Prostate gland (tissue), 2 donors: ENCODE measurements at regions not wholly inside any gene's neighbourhood (a gene's known extent, or its start where the extent isn't known, plus 50 kb on each side); places are given as distances from the start of the nearest gene placed in this dataset.

Experiments
- POLR2A ChIP-seq: fragments of 450-650 bp; IDR thresholded peaks from one replicate; pipeline ENCODE4 v1.6.1; 2016; ENCODE audit warnings: antibody characterized with exemption, mild to moderate bottlenecking
- POLR2AphosphoS5 ChIP-seq: sonication (generic); formaldehyde crosslinking; IDR thresholded peaks from one replicate; pipeline ENCODE4 v1.6.1; 2017; ENCODE audit warnings: antibody characterized with exemption
- TF ChIP-seq, protein P1 (sequence below), 4 experiments: fragments of 200-600 bp in 2 of 4; fragments of 450-650 bp in 2 of 4; sonication (generic) in 2 of 4; IDR thresholded peaks; 1 replicate in 3 of 4; 2 replicates in 1 of 4; pipeline ENCODE4 v1.5.1; 2016 to 2019; ENCODE audit warnings: antibody characterized with exemption in 4 of 4, mild to moderate bottlenecking in 2 of 4, moderate library complexity in 2 of 4

DNA sequence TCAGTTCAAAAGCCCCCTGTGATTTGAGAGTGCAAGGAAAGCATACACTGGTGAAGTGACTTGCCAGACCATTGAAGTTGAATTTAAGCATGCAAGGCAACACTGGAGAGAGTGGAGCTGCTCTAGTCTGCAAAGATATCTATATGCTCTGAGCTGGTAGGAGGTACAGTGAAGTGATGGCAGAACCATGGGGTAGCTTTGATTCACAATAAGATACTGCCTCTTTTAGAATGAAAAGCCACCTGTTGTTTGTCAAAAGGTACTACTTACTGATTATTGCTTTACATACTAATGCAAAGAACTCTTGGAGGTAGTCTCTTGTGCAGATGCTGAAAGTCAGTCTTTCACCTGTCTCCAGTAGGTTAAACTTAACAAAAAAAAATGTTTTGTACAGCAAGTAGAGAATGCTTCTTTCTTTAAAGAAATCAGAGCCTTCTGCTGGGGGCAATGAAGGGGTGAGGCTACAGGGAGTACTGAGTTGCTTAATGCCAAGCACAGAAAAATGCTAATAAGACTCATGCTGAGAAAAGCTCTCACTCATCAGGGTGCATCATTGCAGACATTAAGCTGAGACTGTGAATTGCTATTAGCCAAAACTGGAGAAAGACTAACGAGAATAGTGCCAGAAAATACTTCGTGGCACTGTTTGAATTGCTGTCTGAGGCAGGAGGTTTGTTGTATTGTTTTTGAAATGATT lies 1150.5 kb upstream of the TMPRSS15 start:
- TF ChIP-seq, protein P1, sequence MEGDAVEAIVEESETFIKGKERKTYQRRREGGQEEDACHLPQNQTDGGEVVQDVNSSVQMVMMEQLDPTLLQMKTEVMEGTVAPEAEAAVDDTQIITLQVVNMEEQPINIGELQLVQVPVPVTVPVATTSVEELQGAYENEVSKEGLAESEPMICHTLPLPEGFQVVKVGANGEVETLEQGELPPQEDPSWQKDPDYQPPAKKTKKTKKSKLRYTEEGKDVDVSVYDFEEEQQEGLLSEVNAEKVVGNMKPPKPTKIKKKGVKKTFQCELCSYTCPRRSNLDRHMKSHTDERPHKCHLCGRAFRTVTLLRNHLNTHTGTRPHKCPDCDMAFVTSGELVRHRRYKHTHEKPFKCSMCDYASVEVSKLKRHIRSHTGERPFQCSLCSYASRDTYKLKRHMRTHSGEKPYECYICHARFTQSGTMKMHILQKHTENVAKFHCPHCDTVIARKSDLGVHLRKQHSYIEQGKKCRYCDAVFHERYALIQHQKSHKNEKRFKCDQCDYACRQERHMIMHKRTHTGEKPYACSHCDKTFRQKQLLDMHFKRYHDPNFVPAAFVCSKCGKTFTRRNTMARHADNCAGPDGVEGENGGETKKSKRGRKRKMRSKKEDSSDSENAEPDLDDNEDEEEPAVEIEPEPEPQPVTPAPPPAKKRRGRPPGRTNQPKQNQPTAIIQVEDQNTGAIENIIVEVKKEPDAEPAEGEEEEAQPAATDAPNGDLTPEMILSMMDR (IDR thresholded peaks at IDR 0.05): no peak
- TF ChIP-seq POLR2AphosphoS5: no peak
- no peak for TF ChIP-seq POLR2A
